Astrocyte (in vitro differentiated cells and primary cell): ENCODE measurements at regions not wholly inside any gene's neighbourhood (a gene's known extent, or its start where the extent isn't known, plus 50 kb on each side); places are given as distances from the start of the nearest gene placed in this dataset.
"Not testable (repeated sequence)": the region's sequence is repeated elsewhere in the genome, so short reads cannot be mapped to it uniquely, and the experiment has no call there.

Experiments
- EZH2 ChIP-seq: IDR thresholded peaks from 2 replicates; pipeline ENCODE4 v1.6.1; 2012; ENCODE audit warnings: mild to moderate bottlenecking, low read length, inconsistent platforms; ENCODE audit not compliant: insufficient read depth
- TF ChIP-seq, protein P1 (sequence below): IDR thresholded peaks from 2 replicates; pipeline ENCODE4 v1.5.1; 2011; ENCODE audit warnings: low read depth, mild to moderate bottlenecking, inconsistent platforms, low read length, moderate library complexity; ENCODE audit not compliant: insufficient read depth

DNA sequence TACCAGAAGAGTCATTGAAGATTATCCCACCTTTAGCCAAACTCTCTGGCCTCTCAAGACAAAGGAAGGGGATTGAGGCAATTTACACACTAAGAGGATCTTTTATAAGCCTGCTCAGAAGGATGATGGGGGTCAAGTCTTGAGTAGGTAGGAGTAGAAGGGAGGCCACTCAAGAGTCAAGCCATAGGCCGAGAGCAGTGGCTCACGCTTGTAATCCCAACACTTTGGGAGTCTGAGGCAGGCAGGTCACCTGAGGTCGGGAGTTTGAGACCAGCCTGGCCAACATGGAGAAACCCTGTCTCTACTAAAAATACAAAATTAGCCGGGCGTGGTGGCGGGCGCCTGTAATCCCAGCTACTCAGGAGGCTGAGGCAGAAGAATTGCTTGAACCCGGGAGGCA is 58.0 kb upstream of the SOX13 start:
- TF ChIP-seq, protein P1, sequence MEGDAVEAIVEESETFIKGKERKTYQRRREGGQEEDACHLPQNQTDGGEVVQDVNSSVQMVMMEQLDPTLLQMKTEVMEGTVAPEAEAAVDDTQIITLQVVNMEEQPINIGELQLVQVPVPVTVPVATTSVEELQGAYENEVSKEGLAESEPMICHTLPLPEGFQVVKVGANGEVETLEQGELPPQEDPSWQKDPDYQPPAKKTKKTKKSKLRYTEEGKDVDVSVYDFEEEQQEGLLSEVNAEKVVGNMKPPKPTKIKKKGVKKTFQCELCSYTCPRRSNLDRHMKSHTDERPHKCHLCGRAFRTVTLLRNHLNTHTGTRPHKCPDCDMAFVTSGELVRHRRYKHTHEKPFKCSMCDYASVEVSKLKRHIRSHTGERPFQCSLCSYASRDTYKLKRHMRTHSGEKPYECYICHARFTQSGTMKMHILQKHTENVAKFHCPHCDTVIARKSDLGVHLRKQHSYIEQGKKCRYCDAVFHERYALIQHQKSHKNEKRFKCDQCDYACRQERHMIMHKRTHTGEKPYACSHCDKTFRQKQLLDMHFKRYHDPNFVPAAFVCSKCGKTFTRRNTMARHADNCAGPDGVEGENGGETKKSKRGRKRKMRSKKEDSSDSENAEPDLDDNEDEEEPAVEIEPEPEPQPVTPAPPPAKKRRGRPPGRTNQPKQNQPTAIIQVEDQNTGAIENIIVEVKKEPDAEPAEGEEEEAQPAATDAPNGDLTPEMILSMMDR = not testable (repeated sequence)
- TF ChIP-seq EZH2 = not testable (repeated sequence)
